NK-92 (cell line): ENCODE measurements at regions not wholly inside any gene's neighbourhood (a gene's known extent, or its start where the extent isn't known, plus 50 kb on each side); places are given as distances from the start of the nearest gene placed in this dataset.

ENCODE experiments used
- DNase-seq: peaks from one replicate; lab custom pipeline; 2025; ENCODE audit not compliant: unreplicated experiment; lab: John Stamatoyannopoulos, UW

DNA sequence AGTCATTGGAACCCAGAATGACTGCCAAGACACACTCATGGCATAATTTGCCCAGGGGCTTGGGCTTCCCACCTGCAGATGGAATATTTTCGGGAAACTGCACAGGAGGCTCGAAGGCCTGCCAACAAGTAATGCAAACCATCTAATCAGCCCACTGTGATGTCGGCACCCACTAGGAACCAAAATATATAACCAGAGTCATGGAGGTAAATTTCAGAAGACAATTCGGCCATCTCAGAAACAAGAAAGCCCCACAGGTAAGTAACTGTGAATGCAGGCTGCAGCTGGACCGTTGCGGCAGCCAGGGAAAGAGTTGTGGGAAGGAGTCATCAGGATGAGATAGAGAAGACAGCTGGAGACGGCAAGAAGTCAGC lies 264.4 kb downstream of the SYK start:
- DNase-seq = no peak

- no peak for DNase-seq
These were observed 265.2 kb downstream of the SYK start for GRCh38 chr9:91066856-91067255.

DNA sequence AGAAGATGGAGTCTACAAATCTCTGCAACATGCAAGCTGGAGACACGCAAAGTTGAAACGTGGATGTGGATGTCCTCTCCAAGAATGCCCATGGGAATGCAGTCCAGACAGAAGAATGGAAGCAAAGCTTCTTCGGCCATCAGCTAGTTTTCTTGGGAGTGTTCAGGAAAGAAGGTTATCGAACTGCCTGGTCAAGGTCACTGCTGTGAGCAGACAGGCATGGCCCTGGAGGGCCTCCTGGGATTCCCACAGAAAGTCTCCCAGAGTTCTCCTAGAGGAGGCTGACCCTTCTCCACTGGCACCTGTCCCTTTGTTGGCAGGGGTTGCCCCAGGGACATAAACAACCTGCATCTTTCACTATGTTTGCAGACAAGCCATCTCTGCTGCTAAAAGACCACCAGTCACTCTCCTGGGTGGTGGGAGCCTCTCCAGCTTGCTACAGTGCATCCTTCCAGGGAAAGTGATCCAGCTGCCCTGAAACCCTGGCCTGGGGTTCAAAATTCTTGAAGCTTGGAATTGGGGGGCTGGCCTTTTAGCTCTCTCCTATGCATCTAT lies 265.8 kb downstream of the SYK start:
- no peak for DNase-seq

- no peak for DNase-seq
These were observed 269.8 kb downstream of the SYK start for GRCh38 chr9:91071184-91071990.

GRCh38 chr9:91073049-91073810 lies 271.6 kb downstream of the SYK start:
- DNase-seq = no peak

- DNase-seq = no peak
These were observed 272.5 kb downstream of the SYK start for GRCh38 chr9:91073811-91074771.

DNA sequence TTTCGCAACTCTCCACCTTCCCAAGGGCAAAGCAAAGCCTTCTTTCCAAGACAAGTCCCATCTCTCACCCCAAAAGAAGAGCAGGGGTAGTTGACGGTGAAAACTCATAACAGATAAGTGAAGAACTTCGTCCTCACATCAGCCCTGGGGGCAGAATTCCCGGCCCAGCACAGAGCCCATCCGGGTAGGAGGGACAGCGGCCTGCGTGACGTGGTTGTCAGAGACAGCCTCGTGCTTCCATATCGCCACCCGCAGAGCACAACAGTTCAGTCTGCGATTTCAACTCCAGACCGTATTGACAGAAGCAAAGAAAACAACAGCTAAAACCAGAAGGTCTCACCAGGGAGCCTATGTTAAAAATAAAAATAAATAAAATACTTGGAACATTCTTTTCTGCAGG lies 273.2 kb downstream of the SYK start:
- no peak for DNase-seq

- no peak for DNase-seq
These were observed 273.7 kb downstream of the SYK start for GRCh38 chr9:91075279-91075678.

DNA sequence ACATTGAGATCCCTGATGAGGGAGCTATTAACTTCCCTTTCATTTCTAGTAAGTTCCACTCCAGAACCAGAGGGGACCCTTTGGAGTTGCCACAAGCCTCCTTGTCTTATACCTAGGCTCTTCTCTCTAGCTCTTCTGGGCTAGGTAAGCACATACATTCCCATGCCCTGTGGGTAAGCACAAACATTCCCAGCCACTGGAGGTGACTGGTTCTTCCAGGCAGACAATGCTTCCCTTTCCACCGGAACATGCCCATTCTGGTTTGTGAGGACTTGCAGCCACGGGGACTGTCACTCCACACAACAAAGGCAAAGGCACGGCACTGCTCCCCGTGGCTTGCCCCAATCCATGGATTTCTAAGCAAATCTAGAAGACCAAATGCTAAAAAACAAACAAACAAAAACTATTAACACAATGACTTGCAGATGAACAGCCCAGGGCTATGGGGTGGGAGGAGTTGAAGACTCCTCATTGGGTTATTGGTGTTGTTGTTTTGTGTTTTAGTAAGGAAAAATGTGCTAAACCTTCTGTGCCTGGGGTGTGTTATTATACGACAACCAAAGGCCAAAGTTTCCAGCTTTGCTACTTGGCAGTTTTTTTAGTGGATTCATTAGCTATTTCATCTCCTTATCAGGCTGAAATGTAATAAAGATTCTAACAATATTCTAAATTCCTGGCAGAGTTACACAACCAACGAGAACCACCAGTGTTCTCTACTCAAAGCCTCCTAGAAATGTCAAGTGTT lies 276.2 kb downstream of the SYK start:
- no peak for DNase-seq

GRCh38 chr9:91078369-91078695 lies 276.7 kb downstream of the SYK start:
- DNase-seq = no peak

DNA sequence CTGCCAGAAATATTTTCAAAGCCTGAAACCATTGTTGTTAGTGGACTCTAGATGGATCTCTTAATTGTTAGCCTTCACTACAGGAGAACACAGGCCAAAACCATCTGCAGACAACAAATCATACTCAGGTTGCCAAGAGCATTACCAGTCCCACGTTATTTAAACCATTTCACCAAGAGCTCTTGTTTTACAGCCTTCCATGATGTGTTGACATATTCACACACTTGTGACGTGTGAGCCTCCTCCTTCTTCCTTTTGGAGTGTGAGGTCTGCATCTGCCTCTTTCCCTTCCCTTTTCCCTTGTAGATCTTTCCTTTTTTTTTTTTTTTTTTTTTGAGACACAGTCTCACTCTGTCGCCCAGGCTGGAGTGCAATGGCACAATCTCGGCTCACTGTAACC lies 279.0 kb downstream of the AUH start:
- DNase-seq = no peak

DNA sequence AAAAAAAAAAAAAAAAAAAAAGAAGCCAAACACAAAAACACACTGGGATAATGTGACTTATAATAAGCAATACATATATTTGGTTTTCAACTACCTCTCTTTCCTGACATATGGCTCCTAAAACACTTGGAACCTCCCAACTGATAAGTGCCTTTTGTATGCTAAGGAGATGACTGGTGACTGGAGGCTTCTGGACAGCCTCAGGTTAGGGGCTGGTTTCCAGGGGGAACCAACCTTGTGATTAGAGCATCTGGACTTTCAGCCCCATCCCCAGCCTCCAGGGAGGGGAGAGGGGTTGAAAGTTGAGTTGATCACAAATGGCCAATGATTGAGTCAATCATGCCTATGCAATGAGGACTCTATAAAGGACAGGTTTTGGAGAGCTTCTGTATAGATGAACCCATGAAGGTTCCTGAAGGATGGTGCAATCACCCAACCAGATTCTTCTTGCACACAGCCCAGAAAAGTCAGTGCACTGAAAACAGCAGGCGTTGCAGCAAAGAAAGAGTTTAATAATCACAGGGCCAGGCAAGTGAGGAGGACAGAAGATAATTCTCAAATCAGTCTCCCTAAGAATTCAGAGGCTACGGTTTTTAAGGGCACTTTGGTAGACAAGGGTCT lies 276.7 kb downstream of the AUH start:
- no peak for DNase-seq

DNA sequence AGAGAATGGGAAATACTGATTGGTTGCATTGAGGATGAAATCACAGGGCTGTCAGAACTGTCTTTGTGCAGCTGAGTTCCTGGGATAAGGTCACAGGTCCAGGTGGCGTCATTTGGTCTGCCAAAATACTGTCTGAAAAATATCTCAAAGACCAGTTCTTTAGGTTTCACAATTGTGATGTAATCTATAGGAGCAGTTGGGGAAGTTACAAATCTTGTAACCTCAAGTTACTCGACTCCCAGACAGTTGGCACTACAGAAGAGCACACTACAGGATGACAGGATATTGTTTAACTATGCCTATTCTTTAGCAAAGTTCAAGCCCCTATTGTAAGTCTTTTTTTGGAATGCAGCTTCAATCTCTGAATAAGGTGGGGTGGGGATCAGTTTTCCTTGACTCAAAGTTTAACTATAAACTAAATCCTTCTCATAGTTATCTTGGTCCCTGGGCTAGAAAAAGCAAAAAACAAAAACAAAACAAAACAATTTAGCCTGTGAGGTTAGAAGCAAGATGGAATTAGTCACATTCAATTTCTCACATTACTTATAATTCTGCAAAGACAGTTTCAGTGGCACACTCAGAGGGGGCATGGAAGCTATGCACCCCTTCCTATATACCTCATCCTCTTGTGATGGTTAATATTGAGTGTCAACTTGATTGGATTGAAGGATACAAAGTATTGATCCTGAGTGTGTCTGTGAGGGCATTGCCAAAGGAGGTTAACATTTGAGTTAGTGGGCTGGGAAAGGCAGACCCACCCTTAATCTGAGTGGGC lies 276.0 kb downstream of the AUH start:
- DNase-seq = no peak

DNA sequence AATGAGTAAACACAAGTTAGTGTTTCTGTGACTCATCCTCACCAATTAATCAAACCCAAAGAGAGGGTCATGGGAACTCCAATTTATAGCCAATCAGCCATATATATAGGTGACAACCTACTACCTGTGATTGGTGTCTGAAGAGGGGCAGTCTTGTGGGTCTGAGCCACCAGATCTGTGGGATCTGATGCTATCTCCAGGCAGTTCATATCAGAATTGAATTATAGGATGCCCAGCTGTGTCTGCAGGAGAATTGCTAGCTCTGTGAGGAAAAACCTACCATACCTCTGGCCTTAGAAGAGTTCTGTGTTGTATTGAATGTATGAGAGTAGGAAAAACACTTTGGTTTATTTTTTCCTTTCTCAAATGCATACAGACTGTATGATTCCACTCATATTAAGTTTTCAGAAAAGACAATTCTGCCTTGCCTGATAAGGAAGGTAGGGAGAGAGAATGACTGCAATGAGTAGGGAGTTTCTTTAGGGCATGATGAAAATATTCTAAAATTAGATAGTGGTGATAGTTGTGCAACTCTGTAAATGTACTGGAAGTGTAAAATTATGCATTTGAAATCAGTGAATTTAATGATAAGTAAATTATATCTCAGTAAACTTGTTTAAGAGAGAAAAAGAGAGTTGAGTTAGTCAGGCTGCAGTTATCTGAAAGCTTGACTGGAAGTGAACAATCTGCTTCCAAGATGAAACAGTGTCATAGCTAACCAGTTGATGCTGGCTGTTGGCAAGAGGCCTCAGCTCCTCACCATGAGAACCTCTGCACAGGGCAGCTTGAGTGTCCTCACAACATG lies 274.9 kb downstream of the AUH start:
- DNase-seq = no peak

- DNase-seq = no peak
These were observed 274.3 kb downstream of the AUH start for GRCh38 chr9:91087462-91087759.

GRCh38 chr9:91089405-91090129 lies 272.2 kb downstream of the AUH start:
- DNase-seq = no peak

DNA sequence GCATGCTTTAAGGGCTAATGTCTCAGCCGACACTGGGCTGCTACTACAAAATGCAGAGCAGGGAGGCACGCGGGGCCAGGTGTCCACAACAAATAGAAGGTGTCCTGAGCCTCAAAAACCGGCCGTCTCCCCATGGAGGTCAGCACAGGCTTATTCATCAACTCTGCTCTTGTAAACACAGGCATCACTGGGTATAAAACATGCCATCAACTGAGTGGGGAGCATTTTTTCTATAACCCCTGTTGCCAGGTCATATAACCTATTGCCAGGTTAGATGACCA lies 271.6 kb downstream of the AUH start:
- no peak for DNase-seq

- DNase-seq = no peak
These were observed 269.5 kb downstream of the AUH start for GRCh38 chr9:91092214-91092613.
